ENCODE measurements at regions not wholly inside any gene's neighbourhood (a gene's known extent, or its start where the extent isn't known, plus 50 kb on each side); places are given as distances from the start of the nearest gene placed in this dataset.

DNA sequence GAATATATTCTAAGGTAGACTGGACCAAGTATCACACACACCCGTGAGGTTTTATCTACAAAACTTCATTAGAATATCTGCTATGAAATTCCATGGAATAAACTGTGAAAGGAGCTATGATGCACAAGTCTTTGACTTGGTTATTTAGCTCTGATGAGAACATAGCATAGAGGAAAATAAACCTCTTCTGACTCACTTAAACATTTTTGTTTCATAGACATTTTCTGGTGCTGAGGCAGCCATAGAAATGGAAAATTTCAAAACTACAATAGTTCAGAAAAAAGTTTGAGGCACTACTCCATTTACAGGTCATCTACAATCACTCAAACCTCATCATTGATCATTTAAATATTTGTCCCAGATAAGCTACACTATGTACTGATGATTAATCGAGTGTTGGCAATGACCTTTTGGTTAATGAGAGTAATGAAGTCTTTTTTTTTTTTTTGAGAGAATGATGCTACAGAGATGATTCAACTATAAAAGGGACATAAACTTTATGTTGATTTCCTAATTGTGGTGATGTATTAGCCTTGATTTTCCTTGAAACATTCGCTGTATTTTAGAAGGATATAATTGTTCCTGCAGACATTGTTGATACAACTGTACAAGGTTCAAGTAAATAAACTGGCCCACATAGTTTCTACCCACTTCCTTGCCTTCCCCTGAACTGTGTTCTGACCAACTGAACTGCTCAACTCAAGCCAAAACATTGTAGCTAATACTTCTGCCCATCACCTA lies 77.5 kb downstream of the AREG start:
- no peaks in the 10 kb centered on the region for H3K9me3 ChIP-seq (ENCODE audit: low read length)
- no peak overlapping the region for H2AFZ ChIP-seq (ENCODE audit: low read length)
- H3K27ac ChIP-seq (ENCODE audit: low read depth, low read length, poor library complexity, severe bottlenecking) = no peak overlapping the region
- H4K20me1 ChIP-seq (ENCODE audit: insufficient read depth, low read length) = no peaks in the 10 kb centered on the region
- H3K4me1 ChIP-seq (ENCODE audit: insufficient read depth, low read length, severe bottlenecking) = no peaks in the 10 kb centered on the region
- TF ChIP-seq EZH2 (IDR thresholded peaks at IDR 0.05; ENCODE audit: borderline replicate concordance, low read length) = no peak
- no peak for TF ChIP-seq CTCF (IDR thresholded peaks at IDR 0.05; ENCODE audit: low read length)
- no peak overlapping the region for H3K4me3 ChIP-seq (ENCODE audit: low read depth, low read length, poor library complexity, severe bottlenecking)
- H3K36me3 ChIP-seq (ENCODE audit: insufficient read depth, low read length) = no peaks in the 10 kb centered on the region
- no peak overlapping the region for H3K4me2 ChIP-seq (ENCODE audit: low read length)
- H3K9ac ChIP-seq (ENCODE audit: low read length) = no peak overlapping the region
- no peaks in the 10 kb centered on the region for H3K79me2 ChIP-seq (ENCODE audit: insufficient read depth, low read length)
- no peaks in the 10 kb centered on the region for H3F3A ChIP-seq (ENCODE audit: insufficient read depth, low read length)
- H3K9me2 ChIP-seq (ENCODE audit: low read depth, low read length) = no peaks in the 10 kb centered on the region
- no peaks in the 10 kb centered on the region for H3K27me3 ChIP-seq (ENCODE audit: insufficient read depth, low read length)

GRCh38 chr4:74523096-74523495 lies 78.2 kb downstream of the AREG start:
- H3K9me2 ChIP-seq (ENCODE audit: low read depth, low read length) = no peaks in the 10 kb centered on the region
- H3K9me3 ChIP-seq (ENCODE audit: low read length) = no peaks in the 10 kb centered on the region
- H3K27ac ChIP-seq (ENCODE audit: low read depth, low read length, poor library complexity, severe bottlenecking) = no peak overlapping the region
- no peak overlapping the region for H3K4me3 ChIP-seq (ENCODE audit: low read depth, low read length, poor library complexity, severe bottlenecking)
- TF ChIP-seq EZH2 (IDR thresholded peaks at IDR 0.05; ENCODE audit: borderline replicate concordance, low read length) (no peak), CTCF (IDR thresholded peaks at IDR 0.05; ENCODE audit: low read length) (no peak)
- no peaks in the 10 kb centered on the region for H3K79me2 ChIP-seq (ENCODE audit: insufficient read depth, low read length)
- H2AFZ ChIP-seq (ENCODE audit: low read length) = no peak overlapping the region
- H3K9ac ChIP-seq (ENCODE audit: low read length) = no peak overlapping the region
- no peaks in the 10 kb centered on the region for H3K4me1 ChIP-seq (ENCODE audit: insufficient read depth, low read length, severe bottlenecking)
- H3K36me3 ChIP-seq (ENCODE audit: insufficient read depth, low read length) = no peaks in the 10 kb centered on the region
- H4K20me1 ChIP-seq (ENCODE audit: insufficient read depth, low read length) = no peaks in the 10 kb centered on the region
- H3F3A ChIP-seq (ENCODE audit: insufficient read depth, low read length) = no peaks in the 10 kb centered on the region
- no peaks in the 10 kb centered on the region for H3K27me3 ChIP-seq (ENCODE audit: insufficient read depth, low read length)
- no peak overlapping the region for H3K4me2 ChIP-seq (ENCODE audit: low read length)

DNA sequence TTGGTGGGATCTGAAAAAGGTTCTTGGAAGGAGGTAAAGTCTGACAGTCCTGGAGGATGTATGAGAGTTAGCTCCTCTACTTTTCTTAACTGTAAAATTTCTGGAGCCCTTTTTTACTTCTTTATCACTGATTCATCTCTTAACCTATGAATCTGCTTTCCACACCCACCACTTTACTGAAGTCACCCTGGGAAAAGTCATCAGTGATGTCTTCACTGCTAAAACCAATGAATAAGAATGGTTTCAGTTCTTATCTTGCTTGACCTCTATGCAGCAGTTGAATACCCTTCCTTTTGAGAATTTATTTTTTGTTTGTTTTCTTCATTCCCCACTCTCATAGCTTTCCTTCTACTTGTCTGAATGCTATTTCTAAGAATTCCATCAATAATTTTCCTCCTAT lies 80.0 kb downstream of the AREG start:
- Histone ChIP-seq H3F3A (ENCODE audit: insufficient read depth, low read length) (no peaks in the 10 kb centered on the region), H3K79me2 (ENCODE audit: insufficient read depth, low read length) (no peaks in the 10 kb centered on the region), H3K9me3 (ENCODE audit: low read length) (no peaks in the 10 kb centered on the region), H3K27ac (ENCODE audit: low read depth, low read length, poor library complexity, severe bottlenecking) (no peak overlapping the region), H3K4me1 (ENCODE audit: insufficient read depth, low read length, severe bottlenecking) (no peaks in the 10 kb centered on the region), H3K9me2 (ENCODE audit: low read depth, low read length) (no peaks in the 10 kb centered on the region), H3K27me3 (ENCODE audit: insufficient read depth, low read length) (no peaks in the 10 kb centered on the region), H3K4me3 (ENCODE audit: low read depth, low read length, poor library complexity, severe bottlenecking) (no peak overlapping the region), H3K4me2 (ENCODE audit: low read length) (no peak overlapping the region), H2AFZ (ENCODE audit: low read length) (no peak overlapping the region), H3K36me3 (ENCODE audit: insufficient read depth, low read length) (no peaks in the 10 kb centered on the region), H4K20me1 (ENCODE audit: insufficient read depth, low read length) (no peaks in the 10 kb centered on the region), H3K9ac (ENCODE audit: low read length) (no peak overlapping the region)
- TF ChIP-seq CTCF (IDR thresholded peaks at IDR 0.05; ENCODE audit: low read length) (no peak), EZH2 (IDR thresholded peaks at IDR 0.05; ENCODE audit: borderline replicate concordance, low read length) (no peak)
